Upper lobe of left lung (tissue), 4 donors: ENCODE measurements at regions not wholly inside any gene's neighbourhood (a gene's known extent, or its start where the extent isn't known, plus 50 kb on each side); places are given as distances from the start of the nearest gene placed in this dataset.

ENCODE experiments used
- CTCF ChIP-seq, 6 experiments: fragments of 450-650 bp in 4 of 6; fragments of 200-600 bp in 2 of 6; sonication (generic) in 2 of 6; IDR thresholded peaks; one replicate each; pipeline ENCODE4 v1.5.1; 2016 to 2019; ENCODE audit warnings: antibody characterized with exemption in 6 of 6
- EP300 ChIP-seq, 4 donors: sonication (generic); formaldehyde crosslinking; IDR thresholded peaks; one replicate each; pipeline ENCODE4 v1.5.1; 2017; ENCODE audit warnings: antibody characterized with exemption in 4 of 4, control low read depth in 2 of 4
- POLR2A ChIP-seq, 4 donors: fragments of 450-650 bp; IDR thresholded peaks; one replicate each; pipeline ENCODE4 v1.5.1; 2016 to 2017; ENCODE audit warnings: antibody characterized with exemption in 4 of 4, mild to moderate bottlenecking in 2 of 4
- POLR2AphosphoS5 ChIP-seq, 2 donors: sonication (generic); formaldehyde crosslinking; IDR thresholded peaks; one replicate each; pipeline ENCODE4 v1.5.1; 2017; ENCODE audit warnings: antibody characterized with exemption in 2 of 2

GRCh38 chr9:89247431-89248353 lies 63.3 kb upstream of the CKS2 start:
- TF ChIP-seq CTCF (IDR thresholded peaks at IDR 0.05): no peak
- TF ChIP-seq EP300 (IDR thresholded peaks at IDR 0.05): no peak
- TF ChIP-seq POLR2AphosphoS5 (IDR thresholded peaks at IDR 0.05): no peak
- no peak for TF ChIP-seq POLR2A (IDR thresholded peaks at IDR 0.05)
